Caco-2 (cell line): ENCODE measurements at regions not wholly inside any gene's neighbourhood (a gene's known extent, or its start where the extent isn't known, plus 50 kb on each side); places are given as distances from the start of the nearest gene placed in this dataset.

Experiments used
- BruUV-seq: library from RNA; stranded (reverse); fragments of 400-500 nt; replicated peaks from 2 replicates; lab custom pipeline; 2021; lab: Mats Ljungman, UMichigan
- CTCF ChIA-PET: fragments of 300-600 bp; sonication (Branson Sonifier 250); formaldehyde crosslinking; loops from one replicate; lab custom pipeline; 2022; ENCODE audit warnings: antibody characterized with exemption; lab: Charles Lee
- POLR2A ChIA-PET: fragments of 300-600 bp; sonication (Branson Sonifier 250); formaldehyde crosslinking; loops from one replicate; lab custom pipeline; 2022; ENCODE audit warnings: antibody characterized with exemption; lab: Charles Lee
- DNase-seq, 2 experiments: peaks; one replicate each; pipeline versions ENCODE4 v3.0.0 to v3.0.0-alpha.2; 2020 to 2022
- H3K27me3 ChIP-seq: replicated peaks from 2 replicates; pipeline ENCODE4 v1.6.0; 2011; ENCODE audit warnings: low read length; ENCODE audit not compliant: control insufficient read depth, insufficient read depth
- H3K36me3 ChIP-seq: 2 replicates; pipeline ENCODE4 v1.5.1; 2011; ENCODE audit warnings: low read length; ENCODE audit not compliant: control insufficient read depth, insufficient read depth
- H3K4me1 ChIP-seq: fragments of 250-450 bp; sonication (Bioruptor Pico); 2 replicates; pipeline ENCODE4 v1.5.1; 2020; ENCODE audit warnings: mild to moderate bottlenecking
- H3K4me3 ChIP-seq: 2 replicates; pipeline ENCODE4 v1.5.1; 2011; ENCODE audit warnings: low read depth, mild to moderate bottlenecking, control low read depth, low read length
- H3K9me3 ChIP-seq: fragments of 250-450 bp; sonication (Bioruptor Pico); 2 replicates; pipeline ENCODE4 v1.5.1; 2020; ENCODE audit warnings: mild to moderate bottlenecking, moderate library complexity
- H3K27ac Mint-ChIP-seq: one replicate; pipeline ENCODE4 v1.8.0; 2022; ENCODE audit warnings: mixed read lengths; ENCODE audit not compliant: unreplicated experiment
- H3K27me3 Mint-ChIP-seq: one replicate; pipeline ENCODE4 v1.8.0; 2022; ENCODE audit warnings: mixed read lengths; ENCODE audit not compliant: insufficient read depth, unreplicated experiment
- H3K36me3 Mint-ChIP-seq: one replicate; pipeline ENCODE4 v1.8.0; 2022; ENCODE audit warnings: mild to moderate bottlenecking, mixed read lengths; ENCODE audit not compliant: insufficient read depth, unreplicated experiment
- H3K4me1 Mint-ChIP-seq: one replicate; pipeline ENCODE4 v1.8.0; 2022; ENCODE audit warnings: low read depth, mixed read lengths; ENCODE audit not compliant: unreplicated experiment
- H3K4me3 Mint-ChIP-seq: one replicate; pipeline ENCODE4 v1.8.0; 2022; ENCODE audit warnings: mild to moderate bottlenecking, moderate library complexity, mixed read lengths; ENCODE audit not compliant: unreplicated experiment
- H3K9me3 Mint-ChIP-seq: one replicate; pipeline ENCODE4 v1.8.0; 2022; ENCODE audit warnings: mixed read lengths; ENCODE audit not compliant: unreplicated experiment
- CTCF ChIP-seq, 2 experiments: fragments of 200-600 bp in 1 of 2; IDR thresholded peaks; 1 replicate in 1 of 2; 2 replicates in 1 of 2; pipeline versions ENCODE4 v1.5.1 to v1.8.0; 2011 to 2022; ENCODE audit warnings: antibody characterized with exemption in 1 of 2, control low read depth in 1 of 2, inconsistent platforms in 1 of 2, low read depth in 1 of 2, low read length in 1 of 2, mild to moderate bottlenecking in 1 of 2, moderate library complexity in 1 of 2; ENCODE audit not compliant: insufficient read depth in 1 of 2, severe bottlenecking in 1 of 2, unreplicated experiment in 1 of 2
- intact Hi-C: fragments of 100-400 bp; cut with micrococcal nuclease; formaldehyde crosslinking; loops from one replicate; pipeline ENCODE4 v1.10.0; 2022; ENCODE audit not compliant: unreplicated experiment

- Histone ChIP-seq H3K4me3 (no peak overlapping the region), H3K9me3 (no peaks in the 10 kb centered on the region), H3K27me3 (no peaks in the 10 kb centered on the region; the same call in 1 of the 2 replicates), H3K4me1 (peaks cover 4% of the 10 kb centered on the region; the same call in 1 of the 2 replicates), H3K36me3 (no peaks in the 10 kb centered on the region; the same call in 1 of the 2 replicates)
- H3K27me3 Mint-ChIP-seq, result no peaks in the 10 kb centered on the region
- peak; percentile 68 to 79 for DNase-seq
- H3K9me3 Mint-ChIP-seq, result peaks cover 29% of the 10 kb centered on the region
- peaks cover 7% of the 10 kb centered on the region for H3K4me1 Mint-ChIP-seq
- peak; percentile 86 to 95 for TF ChIP-seq CTCF (IDR thresholded peaks at IDR 0.05; ENCODE audit: insufficient read depth in 1 of 2, low read depth in 1 of 2, low read length in 1 of 2, severe bottlenecking in 1 of 2, unreplicated experiment in 1 of 2)
- ChIA-PET CTCF (interaction anchor here (0.5 to 1.7 kb wide), 8 partner anchors 18 to 270 kb away, joined by 3 to 13 read pairs (median 4); partner anchors contain the start of gene ATF7IP), POLR2A (interaction anchor here (1.1 kb wide), 1 partner anchor 180 kb away, joined by 6 read pairs; no protein-coding TSS in a partner anchor)
- no peak overlapping the region for H3K4me3 Mint-ChIP-seq
- no peak overlapping the region for H3K27ac Mint-ChIP-seq
- intact Hi-C loops, result loop anchor here (1.0 to 5.0 kb wide), 7 partner anchors 23 to 479 kb away; partner anchors contain the start of genes ATF7IP and PLBD1
- no peaks in the 10 kb centered on the region for H3K36me3 Mint-ChIP-seq
- BruUV-seq, result no TSS peak
Observed at GRCh38 chr12:14185427-14186192, 179.9 kb upstream of the ATF7IP start.

- Mint-ChIP-seq H3K27me3 (no peaks in the 10 kb centered on the region), H3K36me3 (no peaks in the 10 kb centered on the region), H3K27ac (no peak overlapping the region), H3K4me3 (no peak overlapping the region), H3K9me3 (peaks cover 23% of the 10 kb centered on the region), H3K4me1 (peaks cover 7% of the 10 kb centered on the region)
- intact Hi-C loops, result loop anchor here (1.0 to 5.0 kb wide), 7 partner anchors 22 to 478 kb away; partner anchors contain the start of genes ATF7IP and PLBD1
- TF ChIP-seq CTCF (IDR thresholded peaks at IDR 0.05; ENCODE audit: insufficient read depth in 1 of 2, low read depth in 1 of 2, low read length in 1 of 2, severe bottlenecking in 1 of 2, unreplicated experiment in 1 of 2), result no peak
- POLR2A ChIA-PET, result interaction anchor here (1.1 kb wide), 1 partner anchor 179 kb away, joined by 6 read pairs; no protein-coding TSS in a partner anchor
- no TSS peak for BruUV-seq
- Histone ChIP-seq H3K4me1 (peaks cover 4% of the 10 kb centered on the region; the same call in 1 of the 2 replicates), H3K4me3 (no peak overlapping the region), H3K27me3 (no peaks in the 10 kb centered on the region; the same call in 1 of the 2 replicates), H3K36me3 (no peaks in the 10 kb centered on the region; the same call in 1 of the 2 replicates), H3K9me3 (no peaks in the 10 kb centered on the region)
- DNase-seq, result no peak
- CTCF ChIA-PET, result interaction anchor here (0.5 to 1.7 kb wide), 8 partner anchors 19 to 269 kb away, joined by 3 to 13 read pairs (median 4); partner anchors contain the start of gene ATF7IP
Observed at GRCh38 chr12:14186193-14186502, 179.3 kb upstream of the ATF7IP start.

GRCh38 chr12:14187002-14187401 is 178.5 kb upstream of the ATF7IP start:
- BruUV-seq, result no TSS peak
- Mint-ChIP-seq H3K27me3 (no peaks in the 10 kb centered on the region), H3K27ac (no peak overlapping the region), H3K9me3 (peaks cover 23% of the 10 kb centered on the region), H3K4me3 (no peak overlapping the region), H3K36me3 (no peaks in the 10 kb centered on the region), H3K4me1 (peaks cover 7% of the 10 kb centered on the region)
- intact Hi-C loops, result loop anchor here (5.0 kb wide), 1 partner anchor 380 kb away; the partner anchor contains the start of gene PLBD1
- H3K4me3 ChIP-seq, result no peak overlapping the region
- DNase-seq, result no peak
- no peaks in the 10 kb centered on the region for H3K9me3 ChIP-seq
- H3K27me3 ChIP-seq, result no peaks in the 10 kb centered on the region; the same call in 1 of the 2 replicates
- CTCF ChIA-PET, result no interaction called here
- TF ChIP-seq CTCF (IDR thresholded peaks at IDR 0.05; ENCODE audit: insufficient read depth in 1 of 2, low read depth in 1 of 2, low read length in 1 of 2, severe bottlenecking in 1 of 2, unreplicated experiment in 1 of 2), result no peak
- H3K36me3 ChIP-seq, result no peaks in the 10 kb centered on the region; the same call in 1 of the 2 replicates
- peaks cover 4% of the 10 kb centered on the region; the same call in 1 of the 2 replicates for H3K4me1 ChIP-seq
- POLR2A ChIA-PET, result no interaction called here
